ENCODE measurements at regions not wholly inside any gene's neighbourhood (a gene's known extent, or its start where the extent isn't known, plus 50 kb on each side); places are given as distances from the start of the nearest gene placed in this dataset.

DNA sequence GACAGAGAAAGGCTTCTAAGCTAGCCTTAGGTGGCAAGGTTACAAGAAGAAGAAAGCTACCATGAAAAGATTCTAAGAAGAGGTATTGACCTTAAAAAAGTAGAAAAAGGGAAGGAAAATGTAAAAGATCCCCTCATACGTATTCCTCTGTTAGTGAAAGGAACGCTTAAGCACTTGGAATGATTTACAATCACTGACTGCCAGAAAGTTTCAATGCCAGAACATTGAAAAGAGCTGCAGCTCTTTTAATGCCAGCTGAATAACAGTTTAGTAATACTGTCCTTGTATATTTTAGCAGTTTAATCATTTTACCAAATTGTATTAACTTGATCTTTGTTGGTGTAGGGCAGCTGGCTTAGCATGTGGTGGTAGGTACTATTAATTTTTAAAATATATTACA lies 650.7 kb downstream of the FAM181B start:
- TF ChIP-seq, protein P1, sequence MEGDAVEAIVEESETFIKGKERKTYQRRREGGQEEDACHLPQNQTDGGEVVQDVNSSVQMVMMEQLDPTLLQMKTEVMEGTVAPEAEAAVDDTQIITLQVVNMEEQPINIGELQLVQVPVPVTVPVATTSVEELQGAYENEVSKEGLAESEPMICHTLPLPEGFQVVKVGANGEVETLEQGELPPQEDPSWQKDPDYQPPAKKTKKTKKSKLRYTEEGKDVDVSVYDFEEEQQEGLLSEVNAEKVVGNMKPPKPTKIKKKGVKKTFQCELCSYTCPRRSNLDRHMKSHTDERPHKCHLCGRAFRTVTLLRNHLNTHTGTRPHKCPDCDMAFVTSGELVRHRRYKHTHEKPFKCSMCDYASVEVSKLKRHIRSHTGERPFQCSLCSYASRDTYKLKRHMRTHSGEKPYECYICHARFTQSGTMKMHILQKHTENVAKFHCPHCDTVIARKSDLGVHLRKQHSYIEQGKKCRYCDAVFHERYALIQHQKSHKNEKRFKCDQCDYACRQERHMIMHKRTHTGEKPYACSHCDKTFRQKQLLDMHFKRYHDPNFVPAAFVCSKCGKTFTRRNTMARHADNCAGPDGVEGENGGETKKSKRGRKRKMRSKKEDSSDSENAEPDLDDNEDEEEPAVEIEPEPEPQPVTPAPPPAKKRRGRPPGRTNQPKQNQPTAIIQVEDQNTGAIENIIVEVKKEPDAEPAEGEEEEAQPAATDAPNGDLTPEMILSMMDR (IDR thresholded peaks at IDR 0.05; ENCODE audit: extremely low read depth in 1 of 2, insufficient read depth in 1 of 2, low read depth in 1 of 2, low read length in 2 of 2) = no peak
- TF ChIP-seq POLR2A (IDR thresholded peaks at IDR 0.05; ENCODE audit: low read depth, low read length) (no peak), EZH2 (IDR thresholded peaks at IDR 0.05; ENCODE audit: borderline replicate concordance, low read depth, low read length, severe bottlenecking) (no peak), FOS (IDR thresholded peaks at IDR 0.05; ENCODE audit: borderline replicate concordance, insufficient read depth, low read length) (no peak), MYC (IDR thresholded peaks at IDR 0.05; ENCODE audit: low read depth, low read length) (no peak), POLR2AphosphoS5 (IDR thresholded peaks at IDR 0.05; ENCODE audit: insufficient read depth, low read depth, low read length) (no peak), JUN (IDR thresholded peaks at IDR 0.05; ENCODE audit: borderline replicate concordance, insufficient read depth, insufficient read length, low read depth) (no peak)
- TF ChIP-seq, protein P2, sequence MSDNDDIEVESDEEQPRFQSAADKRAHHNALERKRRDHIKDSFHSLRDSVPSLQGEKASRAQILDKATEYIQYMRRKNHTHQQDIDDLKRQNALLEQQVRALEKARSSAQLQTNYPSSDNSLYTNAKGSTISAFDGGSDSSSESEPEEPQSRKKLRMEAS (IDR thresholded peaks at IDR 0.05; ENCODE audit: insufficient read depth, insufficient read length) = no peak
